ENCODE measurements at regions not wholly inside any gene's neighbourhood (a gene's known extent, or its start where the extent isn't known, plus 50 kb on each side); places are given as distances from the start of the nearest gene placed in this dataset.

GRCh38 chr4:3630598-3631543 is 98.6 kb upstream of the LRPAP1 start:
- TF ChIP-seq CTCF (IDR thresholded peaks at IDR 0.05): no peak
- TF ChIP-seq POLR2A (IDR thresholded peaks at IDR 0.05): no peak

All from gastroesophageal sphincter (tissue), 3 donors.